ENCODE measurements at regions not wholly inside any gene's neighbourhood (a gene's known extent, or its start where the extent isn't known, plus 50 kb on each side); places are given as distances from the start of the nearest gene placed in this dataset.
A peak's percentile ranks its signal among the peaks of the same experiment; 100 is the strongest.

DNA sequence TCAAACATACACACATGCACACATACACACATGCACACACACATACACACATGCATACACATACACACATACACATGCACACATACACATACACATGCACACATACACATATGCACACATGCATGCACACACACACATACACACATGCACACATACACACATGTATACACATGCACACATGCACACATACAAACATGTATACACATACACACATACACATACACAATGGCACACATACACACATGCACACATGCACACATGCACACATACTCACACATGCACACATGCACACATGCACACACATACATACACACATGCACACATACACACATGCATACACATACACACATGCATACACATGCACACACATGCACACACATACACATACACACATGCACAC, 137.2 kb downstream of the ACKR3 start:
- H3K4me1 Mint-ChIP-seq = no peaks in the 10 kb centered on the region
- H3K36me3 Mint-ChIP-seq = no peaks in the 10 kb centered on the region
- peaks cover 0 to 2% (median 0%) of the 10 kb centered on the region in 7 donors for H3K9me3 Mint-ChIP-seq
- no peak for DNase-seq
- peaks cover 6 to 21% (median 18%) of the 10 kb centered on the region in 3 donors for H3K27me3 Mint-ChIP-seq
- no peak overlapping the region for H3K27ac Mint-ChIP-seq
- no peak for ATAC-seq (ENCODE audit: low read depth in 2 of 2)
- H3K4me3 Mint-ChIP-seq = no peak overlapping the region

DNA sequence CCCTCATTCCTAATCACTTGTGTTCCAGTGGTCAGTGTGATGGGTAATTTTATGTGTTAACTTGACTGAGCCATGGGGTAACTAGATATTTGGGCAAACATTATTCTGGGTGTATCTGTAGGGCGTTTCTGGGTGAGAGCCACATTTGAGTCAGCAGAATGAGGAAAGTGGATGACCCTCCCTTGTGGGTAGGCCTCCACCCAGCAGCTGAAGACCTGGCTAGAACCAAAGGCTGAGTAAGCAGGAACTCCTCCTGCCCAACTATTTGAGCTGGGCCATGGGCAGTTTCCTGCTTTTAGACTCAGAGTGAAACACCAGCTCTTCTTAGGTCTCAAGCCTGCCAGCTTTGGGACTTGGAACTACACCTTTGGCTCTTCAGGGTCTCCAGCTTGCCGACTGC, 141.8 kb downstream of the ACKR3 start:
- H3K27ac Mint-ChIP-seq = no peak overlapping the region
- DNase-seq (no peak), ATAC-seq (ENCODE audit: low read depth in 2 of 2) (no peak)
- H3K27me3 Mint-ChIP-seq = peaks cover 8 to 29% (median 24%) of the 10 kb centered on the region in 3 donors
- peaks cover 0 to 3% (median 0%) of the 10 kb centered on the region in 3 donors for H3K4me1 Mint-ChIP-seq
- no peaks in the 10 kb centered on the region for H3K36me3 Mint-ChIP-seq
- H3K4me3 Mint-ChIP-seq = no peak overlapping the region
- H3K9me3 Mint-ChIP-seq = peaks cover 0 to 2% (median 0%) of the 10 kb centered on the region in 7 donors

DNA sequence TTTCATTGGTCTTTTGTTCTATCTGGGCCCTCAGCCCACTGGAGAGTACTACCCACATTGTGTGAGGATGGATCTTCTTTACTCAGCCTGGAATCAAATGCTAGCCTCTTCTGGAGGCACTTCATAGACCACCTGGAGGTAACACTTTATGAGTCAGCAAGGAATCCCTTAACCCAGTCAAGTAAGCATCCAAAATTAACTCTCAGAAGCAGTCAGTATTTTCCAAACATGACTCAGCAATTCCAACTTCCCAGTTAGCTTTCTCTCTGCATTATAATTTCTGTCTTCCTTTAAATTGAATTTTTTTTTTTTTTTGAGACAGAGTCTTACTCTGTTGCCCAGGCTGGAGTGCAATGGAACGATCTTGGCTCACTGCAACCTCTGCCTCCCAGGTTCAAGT, 142.7 kb downstream of the ACKR3 start:
- Mint-ChIP-seq H3K36me3 (no peaks in the 10 kb centered on the region), H3K27me3 (peaks cover 15 to 34% (median 32%) of the 10 kb centered on the region in 3 donors), H3K27ac (no peak overlapping the region), H3K4me3 (no peak overlapping the region), H3K4me1 (peaks cover 0 to 3% (median 0%) of the 10 kb centered on the region in 3 donors), H3K9me3 (no peaks in the 10 kb centered on the region)
- ATAC-seq (ENCODE audit: low read depth in 2 of 2) (no peak), DNase-seq (no peak)

DNA sequence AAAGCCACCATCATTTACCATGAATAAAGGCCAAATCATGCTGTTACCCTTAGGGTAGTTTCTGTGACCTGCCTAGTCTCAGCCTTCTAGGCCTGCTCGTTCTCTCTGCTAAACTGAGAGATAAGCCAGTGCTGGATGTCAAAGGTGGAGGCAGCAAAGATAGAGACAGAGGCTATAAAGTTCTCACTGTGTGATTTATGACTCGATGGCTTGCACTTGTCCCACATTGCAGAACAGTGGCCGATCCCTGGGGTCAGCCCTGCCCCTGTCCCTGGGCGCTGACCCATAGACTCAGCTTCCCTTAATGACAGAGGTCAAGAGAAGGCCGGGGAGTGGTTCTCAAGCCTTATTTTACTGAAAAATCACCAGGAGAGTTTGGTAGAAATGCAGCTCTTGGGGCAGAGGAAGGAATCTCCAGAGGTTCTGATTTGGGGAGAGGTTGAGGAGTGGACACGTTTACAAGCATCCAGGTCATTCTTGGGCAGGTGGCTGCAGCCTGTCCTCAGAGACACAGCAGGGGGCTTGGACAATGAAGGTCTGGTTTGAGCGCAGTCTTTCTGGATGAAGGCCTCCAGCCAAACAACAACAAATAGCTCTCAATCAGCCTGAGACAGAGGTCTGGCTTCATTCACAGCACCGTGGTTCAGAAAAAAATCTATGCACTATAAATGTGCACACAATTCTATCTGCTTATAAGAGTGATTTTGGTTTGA, 143.5 kb downstream of the ACKR3 start:
- DNase-seq (no peak), ATAC-seq (ENCODE audit: low read depth in 2 of 2) (no peak)
- Mint-ChIP-seq H3K27ac (no peak overlapping the region), H3K27me3 (peaks cover 23 to 37% (median 34%) of the 10 kb centered on the region in 3 donors), H3K9me3 (no peaks in the 10 kb centered on the region), H3K4me3 (no peak overlapping the region), H3K4me1 (peaks cover 0 to 3% (median 0%) of the 10 kb centered on the region in 3 donors), H3K36me3 (no peaks in the 10 kb centered on the region)

DNA sequence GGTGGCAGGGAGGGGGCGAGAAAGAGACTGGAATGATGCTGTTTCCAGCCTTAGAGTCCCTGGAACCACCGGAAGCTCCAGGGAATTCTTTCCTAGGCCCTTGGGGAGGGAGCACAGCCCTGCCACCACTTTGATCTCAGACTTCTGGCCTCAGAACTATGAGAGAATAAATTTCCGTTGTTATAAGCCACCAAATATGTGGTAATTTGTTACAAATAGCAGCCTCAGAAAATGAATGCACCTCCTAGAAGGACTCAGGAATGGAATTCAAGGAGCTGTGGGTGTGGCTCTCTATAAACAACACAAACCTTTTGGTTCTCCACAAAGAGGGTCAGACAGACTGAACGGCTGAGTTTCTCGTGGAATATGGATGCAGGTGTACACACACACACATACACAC, 144.5 kb downstream of the ACKR3 start:
- DNase-seq = no peak
- H3K36me3 Mint-ChIP-seq = no peaks in the 10 kb centered on the region
- no peak overlapping the region for H3K4me3 Mint-ChIP-seq
- H3K27me3 Mint-ChIP-seq = peaks cover 23 to 35% (median 33%) of the 10 kb centered on the region in 3 donors
- no peak overlapping the region for H3K27ac Mint-ChIP-seq
- peaks cover 0 to 3% (median 0%) of the 10 kb centered on the region in 3 donors for H3K4me1 Mint-ChIP-seq
- ATAC-seq (ENCODE audit: low read depth in 2 of 2) = no peak
- H3K9me3 Mint-ChIP-seq = no peaks in the 10 kb centered on the region

DNA sequence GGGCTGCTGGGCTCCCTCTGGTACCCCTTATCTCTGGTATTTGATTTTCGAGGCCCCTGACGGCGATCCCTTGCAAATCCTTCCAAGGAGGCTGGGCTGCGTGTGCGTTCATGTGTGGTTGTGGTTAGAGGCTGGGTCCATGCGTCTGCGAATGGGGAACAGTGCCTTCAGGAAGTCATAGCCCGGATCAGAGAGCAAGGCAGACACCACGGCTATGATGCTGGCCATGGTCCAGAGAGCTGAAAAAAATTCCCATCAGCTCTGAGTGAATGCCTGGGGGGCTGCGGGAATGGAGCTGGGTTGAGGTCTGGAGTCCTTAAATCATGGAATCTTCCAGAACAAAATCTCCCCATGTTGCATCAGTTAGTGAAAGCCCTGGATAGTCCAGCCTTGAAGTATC, 145.5 kb downstream of the ACKR3 start:
- DNase-seq = no peak
- ATAC-seq (ENCODE audit: low read depth in 2 of 2) = no peak
- peaks cover 0 to 3% (median 0%) of the 10 kb centered on the region in 3 donors for H3K4me1 Mint-ChIP-seq

DNA sequence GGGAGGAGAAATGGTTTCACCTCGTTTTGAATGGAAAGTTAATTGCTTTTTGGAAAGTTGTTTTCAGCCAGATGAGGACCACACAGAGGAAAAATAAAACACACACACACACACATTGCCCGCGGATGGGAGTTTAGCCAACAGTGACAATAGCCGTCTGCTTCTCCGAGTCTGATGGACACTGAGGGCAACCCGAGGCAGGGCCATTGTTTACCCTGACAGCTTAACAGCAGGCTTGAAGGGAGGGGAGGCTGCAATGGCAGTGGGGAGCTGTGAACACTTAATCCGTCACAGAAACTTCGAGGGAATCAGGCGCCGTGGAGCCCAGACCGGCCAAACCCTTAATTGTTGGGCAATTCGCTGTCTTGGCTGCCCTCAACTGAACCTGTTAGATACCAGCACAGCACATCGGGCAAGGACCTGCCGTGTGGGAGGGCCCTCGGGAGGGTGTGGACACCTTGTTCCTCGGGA, 145.9 kb downstream of the ACKR3 start:
- DNase-seq = no peak
- Mint-ChIP-seq H3K36me3 (no peaks in the 10 kb centered on the region), H3K27ac (peak overlapping the region in 1 of 6 donors; percentile 4), H3K9me3 (no peaks in the 10 kb centered on the region), H3K4me3 (no peak overlapping the region), H3K4me1 (peaks cover 0 to 3% (median 0%) of the 10 kb centered on the region in 3 donors), H3K27me3 (peaks cover 23 to 42% (median 41%) of the 10 kb centered on the region in 3 donors)
- ATAC-seq (ENCODE audit: low read depth in 2 of 2) = no peak

More for the DNA sequence above, 145.5 kb downstream of the ACKR3 start:
- peaks cover 23 to 42% (median 41%) of the 10 kb centered on the region in 3 donors for H3K27me3 Mint-ChIP-seq
- no peak overlapping the region for H3K4me3 Mint-ChIP-seq
- no peaks in the 10 kb centered on the region for H3K9me3 Mint-ChIP-seq
- H3K36me3 Mint-ChIP-seq = no peaks in the 10 kb centered on the region
- H3K27ac Mint-ChIP-seq = no peak overlapping the region

DNA sequence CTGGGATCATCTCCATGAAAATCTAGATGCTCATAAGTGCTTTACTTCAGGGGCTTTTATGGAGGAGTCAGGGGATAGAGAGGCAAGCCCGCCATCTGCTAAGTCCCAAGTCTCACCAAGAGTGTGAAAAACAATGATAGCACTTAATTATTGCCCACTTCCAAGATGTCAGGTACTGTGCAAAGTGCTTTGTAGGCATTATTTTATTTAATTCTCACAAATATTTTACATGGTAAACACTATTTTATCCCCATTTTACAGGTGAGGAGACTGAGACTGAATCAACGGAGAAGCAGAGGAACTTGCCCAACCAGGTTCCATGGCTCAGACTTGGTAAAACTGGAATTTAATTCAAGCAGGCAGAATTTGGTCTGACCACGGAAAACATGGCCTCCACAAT, 147.5 kb downstream of the ACKR3 start:
- Mint-ChIP-seq H3K36me3 (no peaks in the 10 kb centered on the region), H3K27ac (no peak overlapping the region), H3K27me3 (peaks cover 23 to 42% (median 41%) of the 10 kb centered on the region in 3 donors), H3K4me1 (peaks cover 0 to 3% (median 0%) of the 10 kb centered on the region in 3 donors), H3K9me3 (no peaks in the 10 kb centered on the region), H3K4me3 (no peak overlapping the region)
- ATAC-seq (ENCODE audit: low read depth in 2 of 2) = no peak
- no peak for DNase-seq

DNA sequence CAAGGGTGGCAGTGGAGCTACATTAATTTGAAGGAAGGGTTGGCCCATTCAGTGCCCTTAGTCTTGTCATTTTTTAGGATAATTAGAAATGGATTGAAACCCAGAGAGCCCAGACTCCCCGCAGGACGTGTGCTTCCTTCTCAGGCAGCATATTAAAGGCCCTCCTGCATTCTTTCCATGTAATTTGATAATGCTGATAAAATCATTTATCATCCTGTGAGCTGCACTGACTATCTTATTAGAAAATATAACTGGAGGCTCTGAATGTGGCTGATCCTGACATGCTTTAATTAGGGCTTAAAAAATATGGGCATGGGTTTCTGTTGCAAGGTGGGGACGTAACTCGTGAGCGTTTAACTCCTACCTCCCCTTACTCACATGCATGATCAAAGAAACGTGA, 148.1 kb downstream of the ACKR3 start:
- no peak overlapping the region for H3K27ac Mint-ChIP-seq
- H3K4me1 Mint-ChIP-seq = peaks cover 0 to 3% (median 0%) of the 10 kb centered on the region in 3 donors
- H3K9me3 Mint-ChIP-seq = no peaks in the 10 kb centered on the region
- H3K27me3 Mint-ChIP-seq = peaks cover 25 to 42% (median 41%) of the 10 kb centered on the region in 3 donors
- DNase-seq (no peak), ATAC-seq (ENCODE audit: low read depth in 2 of 2) (no peak)
- H3K36me3 Mint-ChIP-seq = no peaks in the 10 kb centered on the region
- H3K4me3 Mint-ChIP-seq = no peak overlapping the region

- Mint-ChIP-seq H3K27ac (no peak overlapping the region), H3K36me3 (no peaks in the 10 kb centered on the region), H3K9me3 (no peaks in the 10 kb centered on the region), H3K4me3 (no peak overlapping the region), H3K27me3 (peaks cover 28 to 41% (median 37%) of the 10 kb centered on the region in 3 donors), H3K4me1 (peaks cover 0 to 3% (median 0%) of the 10 kb centered on the region in 3 donors)
- ATAC-seq (ENCODE audit: low read depth in 2 of 2) (no peak), DNase-seq (no peak)
These were observed 148.8 kb downstream of the ACKR3 start for GRCh38 chr2:236718207-236718992.

DNA sequence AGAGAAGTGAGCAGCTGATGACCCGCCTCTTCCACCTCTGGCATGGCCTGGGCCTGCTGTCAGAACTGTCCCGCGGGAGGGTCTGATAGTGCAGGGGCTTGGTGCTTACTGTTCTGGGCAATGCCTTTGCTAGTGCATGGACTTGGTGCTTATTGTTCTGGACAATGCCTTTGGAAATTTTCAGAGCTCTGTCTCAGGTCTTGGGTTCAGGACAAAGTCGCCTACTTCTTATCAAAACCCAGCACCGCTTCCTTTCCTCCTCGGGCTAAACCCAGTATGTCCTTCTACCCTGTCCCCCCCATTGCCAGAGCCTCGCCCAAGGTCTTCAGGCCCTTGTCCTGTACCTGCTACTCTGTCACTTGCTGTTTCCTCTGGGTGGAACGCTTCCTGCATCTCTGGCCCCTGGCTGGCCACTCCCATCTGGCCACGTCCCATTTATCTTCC, 149.6 kb downstream of the ACKR3 start:
- ATAC-seq (ENCODE audit: low read depth in 2 of 2) = no peak
- peaks cover 28 to 41% (median 37%) of the 10 kb centered on the region in 3 donors for H3K27me3 Mint-ChIP-seq
- H3K9me3 Mint-ChIP-seq = no peaks in the 10 kb centered on the region

GRCh38 chr2:236720974-236721540, 151.4 kb downstream of the ACKR3 start:
- H3K36me3 Mint-ChIP-seq = no peaks in the 10 kb centered on the region
- DNase-seq (no peak), ATAC-seq (ENCODE audit: low read depth in 2 of 2) (no peak)
- H3K4me3 Mint-ChIP-seq = no peak overlapping the region
- peaks cover 22 to 27% (median 23%) of the 10 kb centered on the region in 3 donors for H3K27me3 Mint-ChIP-seq
- H3K27ac Mint-ChIP-seq = no peak overlapping the region
- no peaks in the 10 kb centered on the region for H3K9me3 Mint-ChIP-seq
- H3K4me1 Mint-ChIP-seq = no peaks in the 10 kb centered on the region

More for the DNA sequence above, 149.6 kb downstream of the ACKR3 start:
- Mint-ChIP-seq H3K4me1 (peaks cover 0 to 3% (median 0%) of the 10 kb centered on the region in 3 donors), H3K36me3 (no peaks in the 10 kb centered on the region), H3K4me3 (no peak overlapping the region), H3K27ac (no peak overlapping the region)
- DNase-seq = no peak

DNA sequence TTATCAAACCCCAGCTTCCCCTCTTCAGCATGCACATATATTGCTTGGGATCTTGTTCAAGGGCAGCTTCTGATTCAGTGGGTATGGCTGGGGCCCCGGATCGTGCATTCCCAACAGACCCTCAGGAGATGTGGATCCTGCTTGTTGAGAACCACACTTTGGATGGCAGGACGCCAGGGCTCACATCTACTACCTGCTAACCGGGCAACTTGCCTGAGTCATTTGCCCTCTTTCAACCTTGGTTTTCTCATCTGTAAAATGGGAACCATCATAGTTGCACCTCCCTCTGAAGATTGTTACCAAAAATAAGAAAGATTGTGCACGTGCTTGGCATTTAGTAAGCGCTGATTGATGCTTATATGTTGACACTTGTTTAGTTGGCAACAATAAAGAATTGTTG, 154.6 kb downstream of the ACKR3 start:
- H3K9me3 Mint-ChIP-seq = peaks cover 0 to 1% (median 0%) of the 10 kb centered on the region in 7 donors
- ATAC-seq (ENCODE audit: low read depth in 2 of 2) = no peak
- no peaks in the 10 kb centered on the region for H3K36me3 Mint-ChIP-seq

More for the DNA sequence above, 154.6 kb downstream of the ACKR3 start:
- peaks cover 8 to 15% (median 12%) of the 10 kb centered on the region in 3 donors for H3K27me3 Mint-ChIP-seq
- no peak overlapping the region for H3K4me3 Mint-ChIP-seq
- no peaks in the 10 kb centered on the region for H3K4me1 Mint-ChIP-seq
- DNase-seq = no peak
- no peak overlapping the region for H3K27ac Mint-ChIP-seq

Data from naive B cell (primary cell).